ENCODE measurements at regions not wholly inside any gene's neighbourhood (a gene's known extent, or its start where the extent isn't known, plus 50 kb on each side); places are given as distances from the start of the nearest gene placed in this dataset.

DNA sequence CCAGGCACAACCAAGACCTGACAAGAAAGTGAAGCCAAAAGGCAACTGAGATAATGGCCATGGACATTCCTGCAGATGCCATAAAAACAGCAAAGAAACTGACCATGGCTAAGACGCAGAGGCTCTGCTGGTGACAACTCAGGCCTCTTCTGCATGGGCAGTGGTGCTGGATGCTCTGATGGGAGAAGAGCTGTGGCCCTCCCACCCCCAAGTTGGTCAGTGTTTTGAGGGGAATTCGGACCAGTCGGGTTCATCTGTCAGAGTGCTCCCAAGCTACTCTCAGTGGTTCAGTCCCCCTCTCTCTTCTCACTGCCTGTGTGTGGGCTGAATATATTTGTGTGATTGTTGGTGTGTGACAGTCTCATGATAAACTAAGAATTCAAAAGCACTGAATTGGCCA, 79.0 kb upstream of the GPR26 start:
- TF ChIP-seq CTCF (conservative IDR thresholded peaks at IDR 0.05; ENCODE audit: low read depth), result no peak
- DNase-seq (ENCODE audit: low spot score), result no peak
- POLR2A ChIA-PET (ENCODE audit: low non-redundant PET), result no interaction called here
- CTCF ChIA-PET, result interaction anchor here (0.6 kb wide), 1 partner anchor 44 kb away, joined by 3 read pairs; no protein-coding TSS in a partner anchor
- no peak overlapping the region for H3K27ac ChIP-seq

- TF ChIP-seq CTCF (conservative IDR thresholded peaks at IDR 0.05; ENCODE audit: low read depth), result no peak
- ChIA-PET POLR2A (ENCODE audit: low non-redundant PET) (no interaction called here), CTCF (interaction anchor here (0.5 to 0.6 kb wide), 2 partner anchors 162 to 455 kb away, joined by 3 read pairs; no protein-coding TSS in a partner anchor)
- H3K27ac ChIP-seq, result no peak overlapping the region
- DNase-seq (ENCODE audit: low spot score), result no peak
Measured at GRCh38 chr10:123588386-123588914, 77.7 kb upstream of the GPR26 start.

DNA sequence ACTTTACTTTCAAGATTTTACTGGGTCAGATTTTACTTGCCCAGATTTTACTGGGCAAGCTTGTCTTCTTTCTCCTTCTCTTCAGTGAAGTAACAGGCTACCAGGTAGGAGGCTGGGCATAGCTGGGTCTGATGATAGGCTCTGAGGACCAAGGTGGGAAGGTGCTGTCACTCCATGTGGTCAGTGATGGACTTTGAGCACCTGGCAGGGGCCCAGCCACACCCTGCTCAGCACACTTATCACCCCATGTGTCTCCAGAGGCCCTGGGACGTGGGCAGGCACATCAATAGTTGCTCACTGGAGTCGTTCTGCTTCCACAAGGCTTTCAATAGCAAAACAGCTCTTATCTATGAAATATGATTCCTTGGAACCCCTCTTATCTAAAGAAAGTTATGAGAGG, 70.5 kb upstream of the GPR26 start:
- H3K27ac ChIP-seq, result no peak overlapping the region
- CTCF ChIA-PET, result interaction anchor here (0.6 to 0.7 kb wide), 4 partner anchors 368 to 817 kb away, joined by 3 to 4 read pairs (median 3); no protein-coding TSS in a partner anchor
- DNase-seq (ENCODE audit: low spot score), result no peak
- POLR2A ChIA-PET (ENCODE audit: low non-redundant PET), result no interaction called here
- TF ChIP-seq CTCF (conservative IDR thresholded peaks at IDR 0.05; ENCODE audit: low read depth), result no peak

GRCh38 chr10:123597676-123598075, 68.5 kb upstream of the GPR26 start:
- ChIA-PET POLR2A (ENCODE audit: low non-redundant PET) (no interaction called here), CTCF (interaction anchor here (0.6 to 1.1 kb wide), 2 partner anchors 10 to 750 kb away, joined by 3 to 4 read pairs; no protein-coding TSS in a partner anchor)
- DNase-seq (ENCODE audit: low spot score), result no peak
- no peak overlapping the region for H3K27ac ChIP-seq
- no peak for TF ChIP-seq CTCF (conservative IDR thresholded peaks at IDR 0.05; ENCODE audit: low read depth)

DNA sequence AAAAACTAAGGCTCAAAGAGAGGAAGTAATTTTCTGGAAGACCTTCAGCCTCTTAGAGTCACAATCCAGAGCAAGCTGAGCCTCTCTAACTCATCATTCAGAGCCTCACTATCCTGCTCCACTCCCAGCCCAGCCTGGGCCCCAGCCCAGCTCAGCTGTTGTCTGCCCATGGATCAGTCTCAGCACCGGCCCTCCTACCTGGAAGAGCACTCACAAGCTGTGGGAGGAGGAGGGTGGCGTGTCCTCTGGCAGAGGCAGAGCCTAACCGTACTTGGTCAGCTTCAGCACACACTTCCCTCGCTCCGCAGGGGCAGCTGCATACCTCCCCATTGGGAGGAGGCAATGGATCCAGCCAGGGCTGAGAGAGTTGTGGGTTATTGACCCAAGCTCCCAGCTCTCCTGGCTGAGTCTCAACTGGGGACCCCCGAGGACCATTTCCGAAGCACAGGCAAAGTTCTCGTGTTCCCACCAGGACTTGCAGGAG, 66.7 kb upstream of the GPR26 start:
- DNase-seq (ENCODE audit: low spot score), result no peak
- ChIA-PET POLR2A (ENCODE audit: low non-redundant PET) (no interaction called here), CTCF (no interaction called here)
- TF ChIP-seq CTCF (conservative IDR thresholded peaks at IDR 0.05; ENCODE audit: low read depth), result no peak
- no peak overlapping the region for H3K27ac ChIP-seq

DNA sequence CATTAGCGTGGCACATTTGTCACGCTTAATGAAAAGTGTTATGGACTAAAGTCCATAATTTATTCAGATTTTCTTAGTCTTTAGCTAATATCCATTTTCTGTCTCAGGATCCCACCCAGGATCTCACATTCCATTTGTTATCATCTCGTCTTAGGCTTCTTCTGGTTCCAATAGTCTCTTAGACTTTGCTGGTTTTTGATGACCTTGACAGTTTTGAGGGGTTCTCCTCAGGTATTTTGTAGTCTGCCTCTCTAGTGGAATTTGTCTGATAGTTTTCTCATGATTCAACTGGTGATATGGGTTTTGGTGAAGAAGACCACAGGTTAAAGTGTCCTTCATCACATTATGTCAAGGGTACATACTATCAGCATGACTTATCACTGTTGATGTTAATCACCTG, 66.0 kb upstream of the GPR26 start:
- POLR2A ChIA-PET (ENCODE audit: low non-redundant PET), result no interaction called here
- H3K27ac ChIP-seq, result no peak overlapping the region
- no peak for TF ChIP-seq CTCF (conservative IDR thresholded peaks at IDR 0.05; ENCODE audit: low read depth)
- DNase-seq (ENCODE audit: low spot score), result no peak
- CTCF ChIA-PET, result no interaction called here
